ENCODE measurements at regions not wholly inside any gene's neighbourhood (a gene's known extent, or its start where the extent isn't known, plus 50 kb on each side); places are given as distances from the start of the nearest gene placed in this dataset.
"Not testable (repeated sequence)": the region's sequence is repeated elsewhere in the genome, so short reads cannot be mapped to it uniquely, and the experiment has no call there.

GRCh38 chr1:72950900-72951299, 668.6 kb upstream of the NEGR1 start:
- not testable (repeated sequence) for H3K4me1 ChIP-seq (ENCODE audit: control insufficient read depth in 2 of 2, insufficient read depth in 2 of 2, low read length in 2 of 2); H3K9ac ChIP-seq (ENCODE audit: low read depth in 1 of 2, low read length in 2 of 2); H3K9me3 ChIP-seq (ENCODE audit: control insufficient read depth in 2 of 2, low read length in 2 of 2); H3K27ac ChIP-seq (ENCODE audit: low read depth in 2 of 2, low read length in 2 of 2); H3K27me3 ChIP-seq (ENCODE audit: control insufficient read depth in 2 of 2, insufficient read depth in 2 of 2, low read length in 2 of 2); H3K36me3 ChIP-seq (ENCODE audit: control insufficient read depth in 2 of 2, insufficient read depth in 2 of 2, low read length in 2 of 2); H3K4me3 ChIP-seq (ENCODE audit: low read length in 2 of 2)

- no peaks in the 10 kb centered on the region for H3K9me3 ChIP-seq (ENCODE audit: control insufficient read depth in 2 of 2, low read length in 2 of 2)
- H3K36me3 ChIP-seq (ENCODE audit: control insufficient read depth in 2 of 2, insufficient read depth in 2 of 2, low read length in 2 of 2), result no peaks in the 10 kb centered on the region
- H3K27me3 ChIP-seq (ENCODE audit: control insufficient read depth in 2 of 2, insufficient read depth in 2 of 2, low read length in 2 of 2), result no peaks in the 10 kb centered on the region
Measured at GRCh38 chr1:72946903-72947499, 664.7 kb upstream of the NEGR1 start.

GRCh38 chr1:72942008-72942407, 659.7 kb upstream of the NEGR1 start:
- no peak overlapping the region for H3K27ac ChIP-seq (ENCODE audit: low read depth in 2 of 2, low read length in 2 of 2)
- no peak overlapping the region for H3K4me3 ChIP-seq (ENCODE audit: low read length in 2 of 2)
- H3K36me3 ChIP-seq (ENCODE audit: control insufficient read depth in 2 of 2, insufficient read depth in 2 of 2, low read length in 2 of 2), result no peaks in the 10 kb centered on the region
- no peaks in the 10 kb centered on the region for H3K9me3 ChIP-seq (ENCODE audit: control insufficient read depth in 2 of 2, low read length in 2 of 2)
- no peaks in the 10 kb centered on the region for H3K4me1 ChIP-seq (ENCODE audit: control insufficient read depth in 2 of 2, insufficient read depth in 2 of 2, low read length in 2 of 2)
- no peaks in the 10 kb centered on the region for H3K27me3 ChIP-seq (ENCODE audit: control insufficient read depth in 2 of 2, insufficient read depth in 2 of 2, low read length in 2 of 2)
- no peak overlapping the region for H3K9ac ChIP-seq (ENCODE audit: low read depth in 1 of 2, low read length in 2 of 2)

More at GRCh38 chr1:72946903-72947499, 664.7 kb upstream of the NEGR1 start:
- H3K9ac ChIP-seq (ENCODE audit: low read depth in 1 of 2, low read length in 2 of 2), result no peak overlapping the region
- H3K4me3 ChIP-seq (ENCODE audit: low read length in 2 of 2), result no peak overlapping the region
- no peak overlapping the region for H3K27ac ChIP-seq (ENCODE audit: low read depth in 2 of 2, low read length in 2 of 2)
- no peaks in the 10 kb centered on the region for H3K4me1 ChIP-seq (ENCODE audit: control insufficient read depth in 2 of 2, insufficient read depth in 2 of 2, low read length in 2 of 2)

- Histone ChIP-seq H3K9ac (ENCODE audit: low read depth in 1 of 2, low read length in 2 of 2) (no peak overlapping the region), H3K27ac (ENCODE audit: low read depth in 2 of 2, low read length in 2 of 2) (no peak overlapping the region), H3K36me3 (ENCODE audit: control insufficient read depth in 2 of 2, insufficient read depth in 2 of 2, low read length in 2 of 2) (no peaks in the 10 kb centered on the region), H3K9me3 (ENCODE audit: control insufficient read depth in 2 of 2, low read length in 2 of 2) (no peaks in the 10 kb centered on the region), H3K4me1 (ENCODE audit: control insufficient read depth in 2 of 2, insufficient read depth in 2 of 2, low read length in 2 of 2) (no peaks in the 10 kb centered on the region), H3K4me3 (ENCODE audit: low read length in 2 of 2) (no peak overlapping the region), H3K27me3 (ENCODE audit: control insufficient read depth in 2 of 2, insufficient read depth in 2 of 2, low read length in 2 of 2) (no peaks in the 10 kb centered on the region)
Measured at GRCh38 chr1:72938408-72938807, 656.1 kb upstream of the NEGR1 start.

GRCh38 chr1:72937905-72938304, 655.6 kb upstream of the NEGR1 start:
- Histone ChIP-seq H3K36me3 (ENCODE audit: control insufficient read depth in 2 of 2, insufficient read depth in 2 of 2, low read length in 2 of 2) (no peaks in the 10 kb centered on the region), H3K4me1 (ENCODE audit: control insufficient read depth in 2 of 2, insufficient read depth in 2 of 2, low read length in 2 of 2) (no peaks in the 10 kb centered on the region), H3K9ac (ENCODE audit: low read depth in 1 of 2, low read length in 2 of 2) (no peak overlapping the region), H3K4me3 (ENCODE audit: low read length in 2 of 2) (no peak overlapping the region), H3K27me3 (ENCODE audit: control insufficient read depth in 2 of 2, insufficient read depth in 2 of 2, low read length in 2 of 2) (no peaks in the 10 kb centered on the region), H3K9me3 (ENCODE audit: control insufficient read depth in 2 of 2, low read length in 2 of 2) (no peaks in the 10 kb centered on the region), H3K27ac (ENCODE audit: low read depth in 2 of 2, low read length in 2 of 2) (no peak overlapping the region)

- Histone ChIP-seq H3K4me1 (ENCODE audit: control insufficient read depth in 2 of 2, insufficient read depth in 2 of 2, low read length in 2 of 2) (no peaks in the 10 kb centered on the region), H3K9me3 (ENCODE audit: control insufficient read depth in 2 of 2, low read length in 2 of 2) (no peaks in the 10 kb centered on the region), H3K27me3 (ENCODE audit: control insufficient read depth in 2 of 2, insufficient read depth in 2 of 2, low read length in 2 of 2) (no peaks in the 10 kb centered on the region), H3K9ac (ENCODE audit: low read depth in 1 of 2, low read length in 2 of 2) (no peak overlapping the region), H3K36me3 (ENCODE audit: control insufficient read depth in 2 of 2, insufficient read depth in 2 of 2, low read length in 2 of 2) (no peaks in the 10 kb centered on the region), H3K4me3 (ENCODE audit: low read length in 2 of 2) (no peak overlapping the region), H3K27ac (ENCODE audit: low read depth in 2 of 2, low read length in 2 of 2) (no peak overlapping the region)
Measured at GRCh38 chr1:72936942-72937341, 654.6 kb upstream of the NEGR1 start.

GRCh38 chr1:72936151-72936740, 653.9 kb upstream of the NEGR1 start:
- no peaks in the 10 kb centered on the region for H3K4me1 ChIP-seq (ENCODE audit: control insufficient read depth in 2 of 2, insufficient read depth in 2 of 2, low read length in 2 of 2)
- no peak overlapping the region for H3K9ac ChIP-seq (ENCODE audit: low read depth in 1 of 2, low read length in 2 of 2)
- no peak overlapping the region for H3K27ac ChIP-seq (ENCODE audit: low read depth in 2 of 2, low read length in 2 of 2)
- H3K27me3 ChIP-seq (ENCODE audit: control insufficient read depth in 2 of 2, insufficient read depth in 2 of 2, low read length in 2 of 2), result no peaks in the 10 kb centered on the region
- H3K4me3 ChIP-seq (ENCODE audit: low read length in 2 of 2), result no peak overlapping the region
- H3K9me3 ChIP-seq (ENCODE audit: control insufficient read depth in 2 of 2, low read length in 2 of 2), result no peaks in the 10 kb centered on the region
- H3K36me3 ChIP-seq (ENCODE audit: control insufficient read depth in 2 of 2, insufficient read depth in 2 of 2, low read length in 2 of 2), result no peaks in the 10 kb centered on the region

- Histone ChIP-seq H3K9me3 (ENCODE audit: control insufficient read depth in 2 of 2, low read length in 2 of 2) (no peaks in the 10 kb centered on the region), H3K4me3 (ENCODE audit: low read length in 2 of 2) (no peak overlapping the region), H3K9ac (ENCODE audit: low read depth in 1 of 2, low read length in 2 of 2) (no peak overlapping the region), H3K36me3 (ENCODE audit: control insufficient read depth in 2 of 2, insufficient read depth in 2 of 2, low read length in 2 of 2) (no peaks in the 10 kb centered on the region), H3K27ac (ENCODE audit: low read depth in 2 of 2, low read length in 2 of 2) (no peak overlapping the region), H3K4me1 (ENCODE audit: control insufficient read depth in 2 of 2, insufficient read depth in 2 of 2, low read length in 2 of 2) (no peaks in the 10 kb centered on the region), H3K27me3 (ENCODE audit: control insufficient read depth in 2 of 2, insufficient read depth in 2 of 2, low read length in 2 of 2) (no peaks in the 10 kb centered on the region)
Measured at GRCh38 chr1:72932025-72932424, 649.7 kb upstream of the NEGR1 start.

- Histone ChIP-seq H3K27ac (ENCODE audit: low read depth in 2 of 2, low read length in 2 of 2) (no peak overlapping the region), H3K4me1 (ENCODE audit: control insufficient read depth in 2 of 2, insufficient read depth in 2 of 2, low read length in 2 of 2) (no peaks in the 10 kb centered on the region), H3K4me3 (ENCODE audit: low read length in 2 of 2) (no peak overlapping the region), H3K36me3 (ENCODE audit: control insufficient read depth in 2 of 2, insufficient read depth in 2 of 2, low read length in 2 of 2) (no peaks in the 10 kb centered on the region), H3K9me3 (ENCODE audit: control insufficient read depth in 2 of 2, low read length in 2 of 2) (no peaks in the 10 kb centered on the region), H3K27me3 (ENCODE audit: control insufficient read depth in 2 of 2, insufficient read depth in 2 of 2, low read length in 2 of 2) (no peaks in the 10 kb centered on the region), H3K9ac (ENCODE audit: low read depth in 1 of 2, low read length in 2 of 2) (no peak overlapping the region)
Measured at GRCh38 chr1:72930528-72930927, 648.2 kb upstream of the NEGR1 start.

- Histone ChIP-seq H3K4me1 (ENCODE audit: control insufficient read depth in 2 of 2, insufficient read depth in 2 of 2, low read length in 2 of 2) (no peaks in the 10 kb centered on the region), H3K9ac (ENCODE audit: low read depth in 1 of 2, low read length in 2 of 2) (no peak overlapping the region), H3K27ac (ENCODE audit: low read depth in 2 of 2, low read length in 2 of 2) (no peak overlapping the region), H3K36me3 (ENCODE audit: control insufficient read depth in 2 of 2, insufficient read depth in 2 of 2, low read length in 2 of 2) (no peaks in the 10 kb centered on the region), H3K27me3 (ENCODE audit: control insufficient read depth in 2 of 2, insufficient read depth in 2 of 2, low read length in 2 of 2) (no peaks in the 10 kb centered on the region), H3K4me3 (ENCODE audit: low read length in 2 of 2) (no peak overlapping the region), H3K9me3 (ENCODE audit: control insufficient read depth in 2 of 2, low read length in 2 of 2) (no peaks in the 10 kb centered on the region)
Measured at GRCh38 chr1:72918940-72919339, 636.6 kb upstream of the NEGR1 start.

All from mucosa of rectum (tissue), 2 donors.